DND-41 (cell line): ENCODE measurements at regions not wholly inside any gene's neighbourhood (a gene's known extent, or its start where the extent isn't known, plus 50 kb on each side); places are given as distances from the start of the nearest gene placed in this dataset.

ENCODE experiments used
- ATAC-seq: fragments of 200-7000 bp; cut with Tn5 transposase; 3 replicates; pipeline ENCODE4 v1.9.1; 2021; ENCODE audit warnings: low read depth; ENCODE audit not compliant: insufficient read depth
- DNase-seq: peaks from one replicate; pipeline ENCODE4 v3.0.0-alpha.2; 2020
- H2AFZ ChIP-seq: 2 replicates; pipeline ENCODE4 v1.6.0; 2012; ENCODE audit warnings: low read depth, low read length
- H3K27ac ChIP-seq: 2 replicates; pipeline ENCODE4 v1.5.1; 2012; ENCODE audit warnings: low read length, inconsistent platforms
- H3K27me3 ChIP-seq: fragments of 200-600 bp; sonication (generic); 2 replicates; pipeline ENCODE4 v1.6.0; 2012; ENCODE audit warnings: low read length, mild to moderate bottlenecking, inconsistent platforms; ENCODE audit not compliant: insufficient read depth, poor library complexity
- H3K36me3 ChIP-seq: 2 replicates; pipeline ENCODE4 v1.5.1; 2012; ENCODE audit warnings: low read length, inconsistent platforms; ENCODE audit not compliant: insufficient read depth
- H3K4me1 ChIP-seq: 2 replicates; pipeline ENCODE4 v1.5.1; 2012; ENCODE audit warnings: mild to moderate bottlenecking, low read length; ENCODE audit not compliant: insufficient read depth
- H3K4me2 ChIP-seq: 2 replicates; pipeline ENCODE4 v1.6.0; 2012; ENCODE audit warnings: mild to moderate bottlenecking, moderate library complexity, low read length, inconsistent platforms; ENCODE audit not compliant: insufficient read depth
- H3K4me3 ChIP-seq, 2 experiments: fragments of 200-600 bp in 1 of 2; shearing (Covaris generic) in 1 of 2; 2 replicates each; pipeline ENCODE4 v1.5.1; 2012 to 2016; ENCODE audit warnings: inconsistent platforms in 2 of 2, low read length in 2 of 2, mild to moderate bottlenecking in 2 of 2, low read depth in 1 of 2, moderate library complexity in 1 of 2
- H3K79me2 ChIP-seq: 2 replicates; pipeline ENCODE4 v1.6.0; 2012; ENCODE audit warnings: low read length, inconsistent platforms; ENCODE audit not compliant: insufficient read depth
- H3K9ac ChIP-seq: 2 replicates; pipeline ENCODE4 v1.6.0; 2012; ENCODE audit warnings: low read depth, mild to moderate bottlenecking, inconsistent platforms, low read length, moderate library complexity
- H3K9me3 ChIP-seq: 2 replicates; pipeline ENCODE4 v1.5.1; 2012; ENCODE audit warnings: low read length, moderate library complexity, mild to moderate bottlenecking, inconsistent platforms; ENCODE audit not compliant: insufficient read depth, severe bottlenecking
- H4K20me1 ChIP-seq: 2 replicates; pipeline ENCODE4 v1.6.0; 2012; ENCODE audit warnings: low read length; ENCODE audit not compliant: insufficient read depth
- EZH2 ChIP-seq: IDR thresholded peaks from 3 replicates; pipeline ENCODE4 v1.6.1; 2012; ENCODE audit warnings: borderline replicate concordance, low read depth, mild to moderate bottlenecking, moderate library complexity, low read length, inconsistent platforms; ENCODE audit not compliant: severe bottlenecking
- TF ChIP-seq, protein P1 (sequence below): IDR thresholded peaks from 2 replicates; pipeline ENCODE4 v1.5.1; 2012; ENCODE audit warnings: borderline replicate concordance, low read length, moderate library complexity, mild to moderate bottlenecking; ENCODE audit not compliant: poor library complexity, severe bottlenecking; ENCODE audit errors: extremely low read depth

DNA sequence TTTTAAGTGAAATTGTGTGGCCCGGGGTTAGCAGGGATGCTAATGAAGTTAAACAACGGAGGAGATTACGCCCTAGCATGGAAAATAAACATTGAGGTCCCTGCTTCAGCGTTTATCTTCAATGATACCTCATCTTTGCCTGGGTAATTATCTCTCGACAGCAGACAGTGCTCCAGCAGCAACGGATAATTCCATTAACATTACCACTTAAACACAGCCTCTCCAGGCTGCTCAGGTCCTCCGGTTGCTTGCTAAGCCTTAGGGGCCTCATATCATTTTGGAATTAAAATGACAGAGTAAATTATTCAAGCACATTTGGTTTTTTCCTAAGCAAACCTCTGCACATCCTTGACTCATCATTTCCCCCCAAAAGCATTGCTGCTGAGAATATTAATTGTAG is 281.5 kb upstream of the KLF3 start:
- ATAC-seq = no peak
- Histone ChIP-seq H3K9me3 (no peaks in the 10 kb centered on the region), H4K20me1 (no peaks in the 10 kb centered on the region), H3K27me3 (no peaks in the 10 kb centered on the region), H3K36me3 (no peaks in the 10 kb centered on the region), H3K9ac (no peak overlapping the region), H3K4me3 (no peak overlapping the region), H3K79me2 (no peaks in the 10 kb centered on the region), H3K4me1 (no peaks in the 10 kb centered on the region), H3K27ac (no peak overlapping the region), H2AFZ (no peak overlapping the region), H3K4me2 (no peak overlapping the region)
- DNase-seq = no peak
- TF ChIP-seq, protein P1, sequence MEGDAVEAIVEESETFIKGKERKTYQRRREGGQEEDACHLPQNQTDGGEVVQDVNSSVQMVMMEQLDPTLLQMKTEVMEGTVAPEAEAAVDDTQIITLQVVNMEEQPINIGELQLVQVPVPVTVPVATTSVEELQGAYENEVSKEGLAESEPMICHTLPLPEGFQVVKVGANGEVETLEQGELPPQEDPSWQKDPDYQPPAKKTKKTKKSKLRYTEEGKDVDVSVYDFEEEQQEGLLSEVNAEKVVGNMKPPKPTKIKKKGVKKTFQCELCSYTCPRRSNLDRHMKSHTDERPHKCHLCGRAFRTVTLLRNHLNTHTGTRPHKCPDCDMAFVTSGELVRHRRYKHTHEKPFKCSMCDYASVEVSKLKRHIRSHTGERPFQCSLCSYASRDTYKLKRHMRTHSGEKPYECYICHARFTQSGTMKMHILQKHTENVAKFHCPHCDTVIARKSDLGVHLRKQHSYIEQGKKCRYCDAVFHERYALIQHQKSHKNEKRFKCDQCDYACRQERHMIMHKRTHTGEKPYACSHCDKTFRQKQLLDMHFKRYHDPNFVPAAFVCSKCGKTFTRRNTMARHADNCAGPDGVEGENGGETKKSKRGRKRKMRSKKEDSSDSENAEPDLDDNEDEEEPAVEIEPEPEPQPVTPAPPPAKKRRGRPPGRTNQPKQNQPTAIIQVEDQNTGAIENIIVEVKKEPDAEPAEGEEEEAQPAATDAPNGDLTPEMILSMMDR = no peak
- no peak for TF ChIP-seq EZH2

DNA sequence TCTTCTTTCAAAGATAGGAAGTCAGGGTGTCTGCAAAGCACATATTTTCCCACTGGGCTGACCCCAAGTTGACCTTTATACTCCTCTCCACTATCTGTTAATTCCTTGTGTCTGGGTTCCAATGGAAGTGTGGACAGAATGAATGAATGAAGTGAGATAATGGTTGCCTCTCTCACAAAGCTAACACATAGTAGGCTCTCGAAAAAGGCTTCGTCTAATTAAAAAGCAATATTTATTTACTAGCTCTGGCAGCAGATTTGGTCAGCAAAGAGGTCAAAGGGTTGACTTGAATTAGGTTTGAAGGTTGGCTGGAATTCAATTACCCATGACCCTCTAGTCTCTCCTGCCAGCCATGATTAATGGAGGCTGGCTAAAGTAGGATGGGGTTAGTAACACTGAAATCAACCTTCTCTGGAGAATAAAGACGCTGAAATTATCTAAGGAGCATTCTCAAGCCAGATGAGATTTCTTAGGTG is 280.3 kb upstream of the KLF3 start:
- no peak overlapping the region for H2AFZ ChIP-seq
- no peak overlapping the region for H3K4me2 ChIP-seq
- TF ChIP-seq, protein P1 = no peak
- no peak for TF ChIP-seq EZH2

GRCh38 chr4:38385093-38386004 is 278.6 kb upstream of the KLF3 start:
- no peak for TF ChIP-seq EZH2
- TF ChIP-seq, protein P1 = no peak
- H3K4me3 ChIP-seq = no peak overlapping the region
- H3K27me3 ChIP-seq = peaks cover 2% of the 10 kb centered on the region
- H3K79me2 ChIP-seq = no peaks in the 10 kb centered on the region
- ATAC-seq = no peak
- H3K4me2 ChIP-seq = no peak overlapping the region
- H3K9me3 ChIP-seq = peaks cover 3% of the 10 kb centered on the region
- H3K27ac ChIP-seq = no peak overlapping the region
- no peaks in the 10 kb centered on the region for H3K36me3 ChIP-seq
- no peaks in the 10 kb centered on the region for H3K4me1 ChIP-seq
- H2AFZ ChIP-seq = no peak overlapping the region
- no peaks in the 10 kb centered on the region for H4K20me1 ChIP-seq
- H3K9ac ChIP-seq = no peak overlapping the region
- DNase-seq = no peak

More for the DNA sequence above, 280.3 kb upstream of the KLF3 start:
- H3K4me1 ChIP-seq = no peaks in the 10 kb centered on the region
- no peak overlapping the region for H3K9ac ChIP-seq
- no peaks in the 10 kb centered on the region for H3K79me2 ChIP-seq
- H3K4me3 ChIP-seq = no peak overlapping the region
- H3K9me3 ChIP-seq = peaks cover 3% of the 10 kb centered on the region
- ATAC-seq = no peak
- H3K36me3 ChIP-seq = no peaks in the 10 kb centered on the region
- H4K20me1 ChIP-seq = no peaks in the 10 kb centered on the region
- H3K27ac ChIP-seq = no peak overlapping the region
- no peak for DNase-seq
- peaks cover 2% of the 10 kb centered on the region for H3K27me3 ChIP-seq
